IMR-90 (cell line): ENCODE measurements at regions not wholly inside any gene's neighbourhood (a gene's known extent, or its start where the extent isn't known, plus 50 kb on each side); places are given as distances from the start of the nearest gene placed in this dataset.

Experiments
- CEBPB ChIP-seq: IDR thresholded peaks from 2 replicates; pipeline ENCODE4 v1.6.1; 2012; ENCODE audit warnings: low read depth, low read length, improper control_type of control experiment
- CHD1 ChIP-seq: IDR thresholded peaks from 2 replicates; pipeline ENCODE4 v1.6.1; 2012; ENCODE audit warnings: low read depth, low read length, improper control_type of control experiment
- POLR2A ChIP-seq: IDR thresholded peaks from 2 replicates; pipeline ENCODE4 v1.6.1; 2012; ENCODE audit warnings: mild to moderate bottlenecking, low read depth, low read length
- RAD21 ChIP-seq: IDR thresholded peaks from 2 replicates; pipeline ENCODE4 v1.6.1; 2012; ENCODE audit warnings: low read length, improper control_type of control experiment
- TF ChIP-seq, protein P1 (sequence below): fragments of 150-350 bp; IDR thresholded peaks from 2 replicates; pipeline ENCODE4 v1.6.1; 2016; ENCODE audit warnings: low read depth, mild to moderate bottlenecking, low read length, moderate library complexity, borderline replicate concordance

DNA sequence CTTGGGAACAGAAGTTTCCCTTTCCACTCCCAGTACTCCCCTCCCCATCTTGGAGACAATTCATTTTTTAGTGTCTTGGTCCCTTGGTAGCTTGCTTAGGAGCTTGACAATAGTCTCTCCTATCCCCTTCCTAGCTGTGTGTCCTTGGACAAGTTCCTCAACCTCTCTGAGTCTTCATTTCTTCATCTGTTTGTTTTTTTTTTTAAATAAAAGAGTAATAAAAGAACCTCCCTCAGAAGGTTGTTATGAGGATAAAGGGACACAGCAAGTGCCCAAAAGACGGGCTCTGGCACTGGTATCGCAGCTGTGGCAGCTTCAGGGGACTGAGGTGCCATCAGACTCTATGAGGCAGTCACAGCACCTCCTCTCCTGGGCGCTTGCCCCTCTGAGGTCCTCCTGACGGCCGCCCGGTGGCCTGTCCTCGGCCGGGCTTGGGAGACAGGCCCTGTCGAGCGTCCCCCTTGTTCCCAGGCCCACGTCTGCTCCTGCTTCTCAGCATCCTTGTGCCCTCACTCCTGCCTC, 689.2 kb downstream of the MATN1 start (continued):
- TF ChIP-seq, protein P1, sequence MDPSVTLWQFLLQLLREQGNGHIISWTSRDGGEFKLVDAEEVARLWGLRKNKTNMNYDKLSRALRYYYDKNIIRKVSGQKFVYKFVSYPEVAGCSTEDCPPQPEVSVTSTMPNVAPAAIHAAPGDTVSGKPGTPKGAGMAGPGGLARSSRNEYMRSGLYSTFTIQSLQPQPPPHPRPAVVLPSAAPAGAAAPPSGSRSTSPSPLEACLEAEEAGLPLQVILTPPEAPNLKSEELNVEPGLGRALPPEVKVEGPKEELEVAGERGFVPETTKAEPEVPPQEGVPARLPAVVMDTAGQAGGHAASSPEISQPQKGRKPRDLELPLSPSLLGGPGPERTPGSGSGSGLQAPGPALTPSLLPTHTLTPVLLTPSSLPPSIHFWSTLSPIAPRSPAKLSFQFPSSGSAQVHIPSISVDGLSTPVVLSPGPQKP, result no peak
- TF ChIP-seq CHD1, result no peak
- no peak for TF ChIP-seq RAD21
- no peak for TF ChIP-seq POLR2A
- no peak for TF ChIP-seq CEBPB
